OCI-LY1 (cell line): ENCODE measurements at regions not wholly inside any gene's neighbourhood (a gene's known extent, or its start where the extent isn't known, plus 50 kb on each side); places are given as distances from the start of the nearest gene placed in this dataset.

Source experiments
- CTCF ChIP-seq: fragments of 200-600 bp; sonication (generic), shearing (Covaris generic); IDR thresholded peaks from 2 replicates; pipeline ENCODE4 v1.5.1; 2017; ENCODE audit warnings: mild to moderate bottlenecking, antibody characterized with exemption, low read length, moderate library complexity, mixed read lengths
- EZH2 ChIP-seq: fragments of 200-600 bp; sonication (generic), shearing (Covaris generic); IDR thresholded peaks from 2 replicates; pipeline ENCODE4 v1.8.0; 2017; ENCODE audit warnings: borderline replicate concordance, mixed run types, mild to moderate bottlenecking, antibody characterized with exemption, low read length, moderate library complexity, mixed read lengths

GRCh38 chr16:85466989-85467388, 146.1 kb upstream of the GSE1 start:
- TF ChIP-seq EZH2 (no peak), CTCF (no peak)
